Hepatocyte (in vitro differentiated cells): ENCODE measurements at regions not wholly inside any gene's neighbourhood (a gene's known extent, or its start where the extent isn't known, plus 50 kb on each side); places are given as distances from the start of the nearest gene placed in this dataset.

Source experiments
- CTCF ChIP-seq: fragments of 200-600 bp; sonication (generic); IDR thresholded peaks from 2 replicates; pipeline ENCODE4 v1.5.1; 2016; ENCODE audit warnings: antibody characterized with exemption, mild to moderate bottlenecking; ENCODE audit not compliant: poor library complexity
- EZH2phosphoT487 ChIP-seq: fragments of 200-600 bp; sonication (generic); IDR thresholded peaks from one replicate; pipeline ENCODE4 v1.6.1; 2018; ENCODE audit warnings: antibody characterized with exemption, mild to moderate bottlenecking, low read depth, moderate library complexity; ENCODE audit not compliant: unreplicated experiment, severe bottlenecking

DNA sequence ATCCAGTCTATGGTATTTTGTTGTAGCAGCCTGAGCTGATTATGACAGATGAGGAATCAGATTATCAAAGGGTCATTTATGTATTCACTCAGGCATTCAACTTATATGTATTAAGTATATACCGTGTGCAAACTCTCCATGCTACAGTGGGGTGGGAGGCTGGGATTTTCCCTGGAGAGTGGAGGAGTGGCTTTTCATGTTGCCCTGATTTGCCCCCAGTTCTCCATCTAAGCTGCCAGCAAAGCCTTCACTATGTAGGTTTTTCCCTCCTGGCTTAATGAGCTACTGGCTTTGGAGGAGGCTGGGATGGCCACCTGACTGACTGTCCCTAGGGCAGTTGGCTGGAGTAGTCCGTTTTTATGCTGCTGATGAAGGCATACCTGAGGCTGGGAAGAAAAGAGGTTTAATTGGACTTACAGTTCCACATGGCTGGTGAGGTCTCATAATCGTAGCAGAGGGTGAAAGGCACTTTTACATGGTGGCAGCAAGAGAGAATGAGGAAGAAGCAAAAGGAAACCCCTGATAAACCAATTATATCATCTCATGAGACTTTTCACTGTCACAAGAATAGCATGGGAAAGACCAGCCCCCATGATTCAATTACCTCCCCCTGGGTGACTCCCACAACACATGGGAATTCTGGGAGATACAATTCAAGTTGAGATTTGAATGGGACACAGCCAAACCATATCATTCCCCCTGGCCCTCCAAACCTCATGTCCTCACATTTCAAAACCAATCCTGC is 253.9 kb downstream of the RPLP1 start:
- TF ChIP-seq CTCF (no peak), EZH2phosphoT487 (no peak)
